ENCODE measurements at regions not wholly inside any gene's neighbourhood (a gene's known extent, or its start where the extent isn't known, plus 50 kb on each side); places are given as distances from the start of the nearest gene placed in this dataset.
"Not testable (repeated sequence)": the region's sequence is repeated elsewhere in the genome, so short reads cannot be mapped to it uniquely, and the experiment has no call there.

GRCh38 chr4:52157071-52157470 lies 106.0 kb downstream of the SPATA18 start:
- not testable (repeated sequence) for H3K9ac ChIP-seq (ENCODE audit: low read depth, low read length); H3K4me3 ChIP-seq (ENCODE audit: low read length); H3K4me1 ChIP-seq (ENCODE audit: insufficient read depth, low read length); H3K27ac ChIP-seq (ENCODE audit: low read length); H3K9me3 ChIP-seq (ENCODE audit: insufficient read depth, low read depth, low read length); H3K27me3 ChIP-seq (ENCODE audit: insufficient read depth, low read length); H3K36me3 ChIP-seq (ENCODE audit: insufficient read depth, low read depth, low read length)

- Histone ChIP-seq H3K27ac (ENCODE audit: low read length) (no peak overlapping the region), H3K9me3 (ENCODE audit: insufficient read depth, low read depth, low read length) (no peaks in the 10 kb centered on the region), H3K4me1 (ENCODE audit: insufficient read depth, low read length) (no peaks in the 10 kb centered on the region), H3K4me3 (ENCODE audit: low read length) (no peak overlapping the region), H3K9ac (ENCODE audit: low read depth, low read length) (no peak overlapping the region), H3K27me3 (ENCODE audit: insufficient read depth, low read length) (no peaks in the 10 kb centered on the region), H3K36me3 (ENCODE audit: insufficient read depth, low read depth, low read length) (no peaks in the 10 kb centered on the region)
Measured at GRCh38 chr4:52157641-52158316, 106.7 kb downstream of the SPATA18 start.

- Histone ChIP-seq H3K27me3 (ENCODE audit: insufficient read depth, low read length) (no peaks in the 10 kb centered on the region), H3K4me1 (ENCODE audit: insufficient read depth, low read length) (no peaks in the 10 kb centered on the region), H3K27ac (ENCODE audit: low read length) (no peak overlapping the region), H3K4me3 (ENCODE audit: low read length) (no peak overlapping the region), H3K9me3 (ENCODE audit: insufficient read depth, low read depth, low read length) (no peaks in the 10 kb centered on the region), H3K36me3 (ENCODE audit: insufficient read depth, low read depth, low read length) (no peaks in the 10 kb centered on the region), H3K9ac (ENCODE audit: low read depth, low read length) (no peak overlapping the region)
Measured at GRCh38 chr4:52160859-52161258, 109.8 kb downstream of the SPATA18 start.

- no peaks in the 10 kb centered on the region for H3K27me3 ChIP-seq (ENCODE audit: insufficient read depth, low read length)
- no peak overlapping the region for H3K9ac ChIP-seq (ENCODE audit: low read depth, low read length)
- H3K9me3 ChIP-seq (ENCODE audit: insufficient read depth, low read depth, low read length) = no peaks in the 10 kb centered on the region
- no peaks in the 10 kb centered on the region for H3K36me3 ChIP-seq (ENCODE audit: insufficient read depth, low read depth, low read length)
- H3K4me1 ChIP-seq (ENCODE audit: insufficient read depth, low read length) = no peaks in the 10 kb centered on the region
- no peak overlapping the region for H3K27ac ChIP-seq (ENCODE audit: low read length)
- H3K4me3 ChIP-seq (ENCODE audit: low read length) = no peak overlapping the region
Measured at GRCh38 chr4:52164116-52164515, 113.0 kb downstream of the SPATA18 start.

GRCh38 chr4:52172166-52172565 lies 121.1 kb downstream of the SPATA18 start:
- H3K4me3 ChIP-seq (ENCODE audit: low read length) = no peak overlapping the region
- no peaks in the 10 kb centered on the region for H3K27me3 ChIP-seq (ENCODE audit: insufficient read depth, low read length)
- no peak overlapping the region for H3K27ac ChIP-seq (ENCODE audit: low read length)
- H3K4me1 ChIP-seq (ENCODE audit: insufficient read depth, low read length) = no peaks in the 10 kb centered on the region
- H3K9me3 ChIP-seq (ENCODE audit: insufficient read depth, low read depth, low read length) = peaks cover 9% of the 10 kb centered on the region; the same call in 1 of the 2 replicates
- no peak overlapping the region for H3K9ac ChIP-seq (ENCODE audit: low read depth, low read length)
- no peaks in the 10 kb centered on the region for H3K36me3 ChIP-seq (ENCODE audit: insufficient read depth, low read depth, low read length)

- Histone ChIP-seq H3K4me3 (ENCODE audit: low read length) (no peak overlapping the region), H3K27me3 (ENCODE audit: insufficient read depth, low read length) (no peaks in the 10 kb centered on the region), H3K27ac (ENCODE audit: low read length) (no peak overlapping the region), H3K9me3 (ENCODE audit: insufficient read depth, low read depth, low read length) (peaks cover 9% of the 10 kb centered on the region; the same call in 1 of the 2 replicates), H3K4me1 (ENCODE audit: insufficient read depth, low read length) (no peaks in the 10 kb centered on the region), H3K36me3 (ENCODE audit: insufficient read depth, low read depth, low read length) (no peaks in the 10 kb centered on the region), H3K9ac (ENCODE audit: low read depth, low read length) (no peak overlapping the region)
Measured at GRCh38 chr4:52173470-52174045, 122.5 kb downstream of the SPATA18 start.

GRCh38 chr4:52187603-52188002 lies 136.5 kb downstream of the SPATA18 start:
- H3K27ac ChIP-seq (ENCODE audit: low read length) = no peak overlapping the region
- H3K9ac ChIP-seq (ENCODE audit: low read depth, low read length) = no peak overlapping the region
- H3K36me3 ChIP-seq (ENCODE audit: insufficient read depth, low read depth, low read length) = no peaks in the 10 kb centered on the region
- H3K4me1 ChIP-seq (ENCODE audit: insufficient read depth, low read length) = no peaks in the 10 kb centered on the region
- H3K27me3 ChIP-seq (ENCODE audit: insufficient read depth, low read length) = no peaks in the 10 kb centered on the region
- H3K4me3 ChIP-seq (ENCODE audit: low read length) = no peak overlapping the region
- no peaks in the 10 kb centered on the region for H3K9me3 ChIP-seq (ENCODE audit: insufficient read depth, low read depth, low read length)

- Histone ChIP-seq H3K4me1 (ENCODE audit: insufficient read depth, low read length) (no peaks in the 10 kb centered on the region), H3K27me3 (ENCODE audit: insufficient read depth, low read length) (no peaks in the 10 kb centered on the region), H3K36me3 (ENCODE audit: insufficient read depth, low read depth, low read length) (no peaks in the 10 kb centered on the region), H3K9ac (ENCODE audit: low read depth, low read length) (no peak overlapping the region), H3K9me3 (ENCODE audit: insufficient read depth, low read depth, low read length) (no peaks in the 10 kb centered on the region), H3K4me3 (ENCODE audit: low read length) (no peak overlapping the region), H3K27ac (ENCODE audit: low read length) (no peak overlapping the region)
Measured at GRCh38 chr4:52192001-52192400, 140.9 kb downstream of the SPATA18 start.

GRCh38 chr4:52192721-52193135 lies 141.6 kb downstream of the SPATA18 start:
- H3K27me3 ChIP-seq (ENCODE audit: insufficient read depth, low read length) = no peaks in the 10 kb centered on the region
- H3K36me3 ChIP-seq (ENCODE audit: insufficient read depth, low read depth, low read length) = no peaks in the 10 kb centered on the region
- H3K9ac ChIP-seq (ENCODE audit: low read depth, low read length) = no peak overlapping the region
- H3K9me3 ChIP-seq (ENCODE audit: insufficient read depth, low read depth, low read length) = no peaks in the 10 kb centered on the region
- no peaks in the 10 kb centered on the region for H3K4me1 ChIP-seq (ENCODE audit: insufficient read depth, low read length)
- no peak overlapping the region for H3K27ac ChIP-seq (ENCODE audit: low read length)
- no peak overlapping the region for H3K4me3 ChIP-seq (ENCODE audit: low read length)

- Histone ChIP-seq H3K27ac (ENCODE audit: low read length) (no peak overlapping the region), H3K36me3 (ENCODE audit: insufficient read depth, low read depth, low read length) (no peaks in the 10 kb centered on the region), H3K9me3 (ENCODE audit: insufficient read depth, low read depth, low read length) (no peaks in the 10 kb centered on the region), H3K4me3 (ENCODE audit: low read length) (no peak overlapping the region), H3K9ac (ENCODE audit: low read depth, low read length) (no peak overlapping the region), H3K4me1 (ENCODE audit: insufficient read depth, low read length) (peaks cover 4% of the 10 kb centered on the region; the same call in 1 of the 2 replicates), H3K27me3 (ENCODE audit: insufficient read depth, low read length) (no peaks in the 10 kb centered on the region)
Measured at GRCh38 chr4:52195869-52196268, 144.8 kb downstream of the SPATA18 start.

GRCh38 chr4:52196606-52197130 lies 145.6 kb downstream of the SPATA18 start:
- Histone ChIP-seq H3K4me1 (ENCODE audit: insufficient read depth, low read length) (peaks cover 4% of the 10 kb centered on the region; the same call in 1 of the 2 replicates), H3K36me3 (ENCODE audit: insufficient read depth, low read depth, low read length) (no peaks in the 10 kb centered on the region), H3K9me3 (ENCODE audit: insufficient read depth, low read depth, low read length) (no peaks in the 10 kb centered on the region), H3K9ac (ENCODE audit: low read depth, low read length) (no peak overlapping the region), H3K27me3 (ENCODE audit: insufficient read depth, low read length) (no peaks in the 10 kb centered on the region), H3K27ac (ENCODE audit: low read length) (no peak overlapping the region), H3K4me3 (ENCODE audit: low read length) (no peak overlapping the region)

- H3K4me1 ChIP-seq (ENCODE audit: insufficient read depth, low read length) = peaks cover 8% of the 10 kb centered on the region
- H3K4me3 ChIP-seq (ENCODE audit: low read length) = no peak overlapping the region
- H3K36me3 ChIP-seq (ENCODE audit: insufficient read depth, low read depth, low read length) = no peaks in the 10 kb centered on the region
- H3K27me3 ChIP-seq (ENCODE audit: insufficient read depth, low read length) = no peaks in the 10 kb centered on the region
- H3K27ac ChIP-seq (ENCODE audit: low read length) = no peak overlapping the region
- H3K9ac ChIP-seq (ENCODE audit: low read depth, low read length) = no peak overlapping the region
- no peaks in the 10 kb centered on the region for H3K9me3 ChIP-seq (ENCODE audit: insufficient read depth, low read depth, low read length)
Measured at GRCh38 chr4:52197306-52197705, 146.2 kb downstream of the SPATA18 start.
